CD4-positive, alpha-beta memory T cell (primary cell): ENCODE measurements at regions not wholly inside any gene's neighbourhood (a gene's known extent, or its start where the extent isn't known, plus 50 kb on each side); places are given as distances from the start of the nearest gene placed in this dataset.

Experiments
- CTCF ChIA-PET: fragments of 350-600 bp; sonication (Branson Sonifier 250); formaldehyde crosslinking; loops from one replicate; lab custom pipeline; 2021; ENCODE audit warnings: inconsistent platforms; ENCODE audit not compliant: partially characterized antibody; lab: Charles Lee
- POLR2A ChIA-PET: fragments of 350-600 bp; sonication (Branson Sonifier 250); formaldehyde crosslinking; loops from one replicate; lab custom pipeline; 2021; ENCODE audit not compliant: partially characterized antibody; lab: Charles Lee
- DNase-seq, 5 donors: peaks; one replicate each; pipeline versions ENCODE4 v3.0.0 to v3.0.0-alpha.2; 2020 to 2022; ENCODE audit warnings: mixed read lengths in 1 of 5
- H3K27ac ChIP-seq: one replicate; pipeline ENCODE4 v1.7.0; 2013; ENCODE audit warnings: low read depth, low read length
- H3K27me3 ChIP-seq: 2 replicates; pipeline ENCODE4 v1.7.0; 2013; ENCODE audit warnings: mild to moderate bottlenecking, low read length, moderate library complexity; ENCODE audit not compliant: insufficient read depth
- H3K36me3 ChIP-seq: 2 replicates; pipeline ENCODE4 v1.7.0; 2013; ENCODE audit warnings: mild to moderate bottlenecking, low read length, moderate library complexity; ENCODE audit not compliant: insufficient read depth
- H3K4me1 ChIP-seq: 2 replicates; pipeline ENCODE4 v1.7.0; 2013; ENCODE audit warnings: mild to moderate bottlenecking, low read length, moderate library complexity; ENCODE audit not compliant: insufficient read depth
- H3K4me3 ChIP-seq, 2 donors: one replicate each; pipeline ENCODE4 v1.7.0; 2013; ENCODE audit warnings: low read length in 2 of 2, mild to moderate bottlenecking in 1 of 2
- H3K9me3 ChIP-seq, 2 donors: one replicate each; pipeline ENCODE4 v1.7.0; 2013; ENCODE audit warnings: low read length in 2 of 2, control low read depth in 1 of 2; ENCODE audit not compliant: control insufficient read depth in 1 of 2
- H3K27ac Mint-ChIP-seq, 7 donors: one replicate each; pipeline ENCODE4 v1.8.0; 2020 to 2021; ENCODE audit warnings: mixed read lengths in 7 of 7, mild to moderate bottlenecking in 6 of 7, inconsistent platforms in 3 of 7, moderate library complexity in 3 of 7
- H3K27me3 Mint-ChIP-seq, 2 donors: one replicate each; pipeline ENCODE4 v1.8.0; 2020 to 2021; ENCODE audit warnings: mixed read lengths in 2 of 2
- H3K36me3 Mint-ChIP-seq, 2 donors: one replicate each; pipeline ENCODE4 v1.8.0; 2020 to 2021; ENCODE audit warnings: mixed read lengths in 2 of 2, inconsistent platforms in 1 of 2, mild to moderate bottlenecking in 1 of 2
- H3K4me1 Mint-ChIP-seq, 4 donors: one replicate each; pipeline ENCODE4 v1.8.0; 2020 to 2021; ENCODE audit warnings: mixed read lengths in 4 of 4, mild to moderate bottlenecking in 1 of 4
- H3K4me3 Mint-ChIP-seq, 8 donors: one replicate each; pipeline ENCODE4 v1.8.0; 2020 to 2021; ENCODE audit warnings: mixed read lengths in 8 of 8, mild to moderate bottlenecking in 7 of 8, moderate library complexity in 6 of 8, inconsistent platforms in 3 of 8
- H3K9me3 Mint-ChIP-seq, 8 donors: one replicate each; pipeline ENCODE4 v1.8.0; 2020 to 2021; ENCODE audit warnings: mixed read lengths in 8 of 8, mild to moderate bottlenecking in 5 of 8, inconsistent platforms in 3 of 8, moderate library complexity in 1 of 8
- intact Hi-C: fragments of 100-400 bp; cut with micrococcal nuclease; formaldehyde crosslinking; loops from one replicate; pipeline ENCODE4 v1.15.1; 2023

DNA sequence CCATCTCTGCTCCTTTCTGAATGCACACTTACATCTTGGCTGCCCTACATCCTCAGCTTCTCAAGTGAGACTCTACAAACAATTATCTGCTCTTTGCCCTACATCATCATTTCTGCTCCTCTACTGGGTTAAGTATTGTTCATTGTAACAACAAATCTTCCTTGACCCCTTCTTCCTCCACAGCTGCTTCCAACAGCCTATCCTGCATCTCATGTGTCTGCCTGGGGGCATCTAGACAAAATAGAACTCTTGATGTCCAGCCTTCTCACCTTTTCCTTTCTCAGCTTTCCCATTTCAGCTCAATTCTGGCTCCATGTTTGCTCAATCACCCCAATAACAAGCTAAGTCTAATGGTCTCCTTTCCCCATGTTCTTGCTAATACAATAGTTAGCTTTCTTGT is 509.8 kb downstream of the DIRAS2 start:
- H3K27ac ChIP-seq: no peak overlapping the region
- ChIA-PET POLR2A (no interaction called here), CTCF (interaction anchor here (0.8 kb wide), 1 partner anchor 9 kb away, joined by 3 read pairs; no protein-coding TSS in a partner anchor)
- Mint-ChIP-seq H3K27ac (no peak overlapping the region), H3K27me3 (peaks cover 11 to 17% of the 10 kb centered on the region in 2 donors), H3K4me1 (no peaks in the 10 kb centered on the region), H3K9me3 (no peaks in the 10 kb centered on the region), H3K36me3 (no peaks in the 10 kb centered on the region), H3K4me3 (no peak overlapping the region)
- H3K4me1 ChIP-seq: no peaks in the 10 kb centered on the region
- DNase-seq: no peak
- no peaks in the 10 kb centered on the region for H3K36me3 ChIP-seq
- peaks cover 4% of the 10 kb centered on the region for H3K27me3 ChIP-seq
- no peak overlapping the region for H3K4me3 ChIP-seq
- no peaks in the 10 kb centered on the region for H3K9me3 ChIP-seq
- intact Hi-C loops: no loop called here

DNA sequence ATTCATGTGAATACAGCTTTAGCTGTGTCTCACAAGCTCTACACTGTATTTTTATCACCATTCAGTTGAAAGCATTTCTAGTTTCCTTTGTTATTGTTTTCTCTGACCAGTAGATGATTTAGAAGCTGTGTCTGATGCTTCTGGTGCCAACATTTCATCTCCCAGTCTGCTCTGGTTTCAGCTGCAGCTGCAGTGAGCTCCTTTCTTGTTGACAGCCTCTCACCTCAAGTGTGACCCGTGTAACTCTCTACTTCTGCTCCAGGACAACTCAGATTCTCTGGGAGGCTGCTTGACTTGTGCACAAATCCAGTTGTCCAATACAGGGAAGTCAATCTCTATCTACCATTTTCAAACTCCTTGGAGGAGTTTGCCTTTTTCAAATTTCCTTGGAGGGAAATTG is 504.8 kb downstream of the DIRAS2 start:
- Histone ChIP-seq H3K4me1 (peaks cover 4% of the 10 kb centered on the region), H3K27ac (no peak overlapping the region), H3K9me3 (no peaks in the 10 kb centered on the region), H3K27me3 (peaks cover 4% of the 10 kb centered on the region), H3K36me3 (no peaks in the 10 kb centered on the region), H3K4me3 (no peak overlapping the region)
- H3K36me3 Mint-ChIP-seq: no peaks in the 10 kb centered on the region
- H3K9me3 Mint-ChIP-seq: no peaks in the 10 kb centered on the region
- CTCF ChIA-PET: interaction anchor here (1.2 kb wide), 1 partner anchor 89 kb away, joined by 3 read pairs; no protein-coding TSS in a partner anchor
- H3K4me3 Mint-ChIP-seq: no peak overlapping the region
- POLR2A ChIA-PET: no interaction called here
- intact Hi-C loops: no loop called here
- H3K4me1 Mint-ChIP-seq: peaks cover 0 to 5% (median 4%) of the 10 kb centered on the region in 4 donors
- no peak overlapping the region for H3K27ac Mint-ChIP-seq
- DNase-seq: no peak
- H3K27me3 Mint-ChIP-seq: peaks cover 25 to 26% of the 10 kb centered on the region in 2 donors

DNA sequence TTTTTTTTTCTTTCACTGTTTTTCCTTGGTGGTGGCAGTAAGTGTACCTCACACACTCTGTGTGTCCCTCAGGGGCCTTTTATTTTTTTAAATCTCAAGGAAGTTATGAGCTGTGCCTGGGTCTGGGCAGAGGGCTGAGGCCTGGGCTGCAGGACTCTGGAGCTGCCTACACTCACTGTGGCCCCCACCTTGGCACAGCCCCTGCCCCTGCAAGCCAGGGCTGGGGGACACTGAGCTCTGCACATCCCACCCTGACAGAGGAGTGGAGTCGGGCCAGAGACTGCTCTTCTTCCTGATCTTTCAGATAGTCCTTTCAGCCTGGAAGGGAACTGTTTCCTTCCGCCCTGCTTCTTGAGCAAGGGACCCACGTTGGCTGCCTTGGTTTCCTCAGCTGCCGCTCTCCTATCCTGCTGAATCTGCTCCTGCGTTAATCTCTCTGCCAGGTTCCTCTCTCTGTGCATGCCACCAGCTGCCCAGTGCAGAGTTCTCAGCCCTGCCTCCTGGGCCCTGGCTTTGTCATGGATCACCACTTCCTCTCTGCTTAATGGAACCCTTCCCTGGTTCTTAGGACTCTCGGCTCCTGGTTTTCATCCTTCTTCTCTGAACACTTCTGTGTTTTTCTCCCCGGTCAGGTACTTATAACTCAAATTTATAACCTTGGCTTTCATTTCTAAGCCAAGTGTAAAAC is 502.3 kb downstream of the DIRAS2 start:
- Histone ChIP-seq H3K4me3 (no peak overlapping the region), H3K27ac (no peak overlapping the region), H3K9me3 (no peaks in the 10 kb centered on the region), H3K27me3 (peaks cover 4% of the 10 kb centered on the region), H3K4me1 (peaks cover 5% of the 10 kb centered on the region), H3K36me3 (no peaks in the 10 kb centered on the region)
- DNase-seq: no peak
- CTCF ChIA-PET: interaction anchor here (0.7 to 1.9 kb wide), 3 partner anchors 20 to 729 kb away, joined by 3 to 4 read pairs (median 4); no protein-coding TSS in a partner anchor
- POLR2A ChIA-PET: no interaction called here
- peaks cover 0 to 6% (median 4%) of the 10 kb centered on the region in 4 donors for H3K4me1 Mint-ChIP-seq
- H3K36me3 Mint-ChIP-seq: no peaks in the 10 kb centered on the region
- H3K27me3 Mint-ChIP-seq: peaks cover 23 to 24% of the 10 kb centered on the region in 2 donors
- intact Hi-C loops: loop anchor here (5.0 kb wide), 2 partner anchors 538 to 617 kb away; no protein-coding TSS in a partner anchor
- peak overlapping the region in 1 of 7 donors; percentile 18 for H3K27ac Mint-ChIP-seq
- no peak overlapping the region for H3K4me3 Mint-ChIP-seq
- H3K9me3 Mint-ChIP-seq: no peaks in the 10 kb centered on the region

DNA sequence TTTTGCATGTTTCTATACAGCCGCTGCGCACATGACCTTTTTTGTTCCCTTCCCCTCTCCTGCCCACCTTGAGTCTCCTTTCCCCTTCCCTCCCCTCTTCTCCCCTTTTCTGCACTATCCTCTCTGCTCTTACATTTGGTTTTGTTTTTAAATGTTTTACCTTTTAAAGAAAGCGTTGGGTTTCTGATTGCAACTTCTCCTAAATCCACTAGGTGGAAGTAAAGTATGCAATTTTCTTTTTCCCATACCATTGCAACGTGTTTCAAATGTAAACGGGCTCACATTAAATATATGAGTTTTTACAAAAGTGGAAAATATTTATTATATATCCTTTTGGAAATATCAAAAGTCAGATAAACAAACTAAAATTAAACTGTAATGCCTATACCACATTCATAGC is 500.9 kb downstream of the DIRAS2 start:
- Histone ChIP-seq H3K36me3 (no peaks in the 10 kb centered on the region), H3K9me3 (no peaks in the 10 kb centered on the region), H3K27ac (no peak overlapping the region), H3K4me3 (no peak overlapping the region), H3K27me3 (no peaks in the 10 kb centered on the region), H3K4me1 (peaks cover 5% of the 10 kb centered on the region)
- H3K27ac Mint-ChIP-seq: no peak overlapping the region
- intact Hi-C loops: loop anchor here (1.0 to 5.0 kb wide), 4 partner anchors 78 to 730 kb away; no protein-coding TSS in a partner anchor
- peak in 4 of 5 donors; percentile 8 to 23 (median 12) for DNase-seq
- peaks cover 0 to 6% (median 4%) of the 10 kb centered on the region in 4 donors for H3K4me1 Mint-ChIP-seq
- H3K27me3 Mint-ChIP-seq: peaks cover 23 to 27% of the 10 kb centered on the region in 2 donors
- peaks cover 0 to 4% (median 0%) of the 10 kb centered on the region in 8 donors for H3K9me3 Mint-ChIP-seq
- ChIA-PET POLR2A (no interaction called here), CTCF (interaction anchor here (0.6 to 2.9 kb wide), 17 partner anchors 9 to 773 kb away, joined by 3 to 12 read pairs (median 4); no protein-coding TSS in a partner anchor)
- H3K36me3 Mint-ChIP-seq: no peaks in the 10 kb centered on the region
- no peak overlapping the region for H3K4me3 Mint-ChIP-seq

DNA sequence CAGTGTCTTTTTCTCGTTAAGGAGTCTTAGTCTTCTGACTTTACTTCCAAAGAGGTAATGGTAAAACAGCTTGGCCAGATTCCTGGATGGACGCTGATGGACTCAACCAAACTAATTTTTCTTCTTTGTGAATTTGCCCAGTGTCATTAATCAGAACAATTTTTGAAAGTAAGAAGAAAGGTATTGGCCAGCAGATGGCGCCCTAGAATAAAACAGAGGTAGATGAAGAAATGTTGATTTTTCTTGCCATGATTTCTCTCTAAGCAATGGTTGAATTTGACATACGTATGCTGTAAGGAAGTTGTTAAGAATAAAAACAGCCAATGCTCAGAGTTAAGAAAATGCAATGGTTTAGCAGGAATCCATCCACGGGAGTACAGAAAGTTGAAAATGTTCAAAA is 500.0 kb downstream of the DIRAS2 start:
- DNase-seq: peak in 4 of 5 donors; percentile 42 to 52 (median 49)
- Mint-ChIP-seq H3K27me3 (peaks cover 23 to 32% of the 10 kb centered on the region in 2 donors), H3K27ac (no peak overlapping the region), H3K36me3 (no peaks in the 10 kb centered on the region), H3K4me3 (no peak overlapping the region), H3K4me1 (peaks cover 0 to 6% (median 4%) of the 10 kb centered on the region in 4 donors), H3K9me3 (peaks cover 0 to 8% (median under 1%) of the 10 kb centered on the region in 8 donors)
- POLR2A ChIA-PET: no interaction called here
- Histone ChIP-seq H3K36me3 (no peaks in the 10 kb centered on the region), H3K27ac (no peak overlapping the region), H3K27me3 (no peaks in the 10 kb centered on the region), H3K4me3 (no peak overlapping the region), H3K9me3 (no peaks in the 10 kb centered on the region), H3K4me1 (peaks cover 5% of the 10 kb centered on the region)
- CTCF ChIA-PET: interaction anchor here (0.6 to 2.9 kb wide), 19 partner anchors 11 to 727 kb away, joined by 3 to 12 read pairs (median 3); no protein-coding TSS in a partner anchor
- intact Hi-C loops: loop anchor here (1.0 to 5.0 kb wide), 3 partner anchors 77 to 615 kb away; no protein-coding TSS in a partner anchor

DNA sequence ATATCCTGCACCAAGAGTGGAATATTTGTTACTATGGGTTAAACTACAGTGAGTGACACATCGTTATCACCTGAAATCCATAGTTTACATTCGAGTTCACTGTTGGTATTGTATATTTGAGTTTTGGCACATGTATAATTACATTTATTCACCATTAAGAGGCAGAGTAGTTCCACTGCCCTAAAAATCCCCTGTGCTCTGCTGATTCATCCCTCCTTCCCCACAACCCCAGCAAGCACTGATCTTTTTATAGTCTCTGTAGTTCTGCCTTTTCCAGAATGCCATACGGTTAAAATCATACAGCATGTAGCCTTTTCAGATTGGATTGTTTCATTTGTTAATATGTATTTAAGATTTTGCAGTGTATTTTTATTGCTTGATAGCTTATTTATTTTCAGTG is 495.2 kb downstream of the DIRAS2 start:
- ChIA-PET POLR2A (no interaction called here), CTCF (no interaction called here)
- intact Hi-C loops: no loop called here
- no peak overlapping the region for H3K4me3 Mint-ChIP-seq
- peaks cover 0 to 4% (median 3%) of the 10 kb centered on the region in 4 donors for H3K4me1 Mint-ChIP-seq
- Histone ChIP-seq H3K27me3 (peaks cover 5% of the 10 kb centered on the region), H3K4me3 (no peak overlapping the region), H3K4me1 (peaks cover 4% of the 10 kb centered on the region), H3K27ac (no peak overlapping the region), H3K9me3 (no peaks in the 10 kb centered on the region), H3K36me3 (no peaks in the 10 kb centered on the region)
- H3K36me3 Mint-ChIP-seq: no peaks in the 10 kb centered on the region
- H3K27ac Mint-ChIP-seq: no peak overlapping the region
- no peak for DNase-seq
- peaks cover 6 to 23% of the 10 kb centered on the region in 2 donors for H3K27me3 Mint-ChIP-seq
- peaks cover 0 to 15% (median 5%) of the 10 kb centered on the region in 8 donors for H3K9me3 Mint-ChIP-seq

DNA sequence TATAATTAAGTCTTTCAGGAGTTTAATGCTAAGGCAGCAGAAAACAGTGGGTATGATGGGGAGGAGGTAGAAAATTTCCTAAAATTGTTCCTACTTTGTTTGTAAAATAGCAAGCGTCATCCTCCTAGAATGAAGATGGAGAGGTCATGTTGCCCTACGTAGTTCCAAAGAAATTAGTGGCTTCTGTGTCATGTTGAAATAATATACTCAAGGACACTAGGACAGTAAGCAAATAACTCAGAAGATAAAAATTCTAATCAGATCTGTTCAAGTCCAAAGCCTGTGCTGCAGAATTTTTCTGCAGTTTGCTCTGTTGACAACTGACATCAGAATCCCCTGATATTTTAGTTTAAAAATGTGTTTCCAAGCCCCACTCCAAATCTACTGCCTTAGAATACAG is 486.3 kb downstream of the DIRAS2 start:
- DNase-seq: no peak
- Mint-ChIP-seq H3K9me3 (peaks cover 0 to 3% (median 0%) of the 10 kb centered on the region in 8 donors), H3K27ac (no peak overlapping the region), H3K36me3 (no peaks in the 10 kb centered on the region), H3K27me3 (peaks cover 6 to 10% of the 10 kb centered on the region in 2 donors), H3K4me3 (no peak overlapping the region), H3K4me1 (no peaks in the 10 kb centered on the region)
- no peak overlapping the region for H3K27ac ChIP-seq
- H3K9me3 ChIP-seq: no peaks in the 10 kb centered on the region
- CTCF ChIA-PET: no interaction called here
- no peak overlapping the region for H3K4me3 ChIP-seq
- POLR2A ChIA-PET: no interaction called here
- intact Hi-C loops: no loop called here
- H3K4me1 ChIP-seq: no peaks in the 10 kb centered on the region
- H3K27me3 ChIP-seq: no peaks in the 10 kb centered on the region
- no peaks in the 10 kb centered on the region for H3K36me3 ChIP-seq
